ENCODE measurements at regions not wholly inside any gene's neighbourhood (a gene's known extent, or its start where the extent isn't known, plus 50 kb on each side); places are given as distances from the start of the nearest gene placed in this dataset.

- H3K36me3 ChIP-seq (ENCODE audit: insufficient read depth, low read length) = no peaks in the 10 kb centered on the region
- H3K4me1 ChIP-seq (ENCODE audit: insufficient read depth, low read length) = no peaks in the 10 kb centered on the region
- H3K4me2 ChIP-seq (ENCODE audit: insufficient read depth, low read length) = no peak overlapping the region
- no peak for TF ChIP-seq EZH2 (IDR thresholded peaks at IDR 0.05; ENCODE audit: borderline replicate concordance, low read depth, low read length, severe bottlenecking)
- H2AFZ ChIP-seq (ENCODE audit: low read depth, low read length) = no peak overlapping the region
- no peak overlapping the region for H3K9ac ChIP-seq (ENCODE audit: low read depth, low read length)
- H4K20me1 ChIP-seq (ENCODE audit: insufficient read depth, low read length) = no peaks in the 10 kb centered on the region
- no peak for DNase-seq
- no peak for ATAC-seq (ENCODE audit: insufficient read depth, low read depth)
- no peaks in the 10 kb centered on the region for H3K79me2 ChIP-seq (ENCODE audit: insufficient read depth, low read length)
- H3K27me3 ChIP-seq (ENCODE audit: insufficient read depth, low read length, poor library complexity) = peaks cover 11% of the 10 kb centered on the region
- no peak overlapping the region for H3K27ac ChIP-seq (ENCODE audit: low read length)
- H3K4me3 ChIP-seq (ENCODE audit: low read depth in 1 of 2, low read length in 2 of 2) = no peak overlapping the region
- H3K9me3 ChIP-seq (ENCODE audit: insufficient read depth, low read length, severe bottlenecking) = no peaks in the 10 kb centered on the region
Measured at GRCh38 chr16:9650284-9650683, 531.9 kb downstream of the GRIN2A start.

GRCh38 chr16:9655051-9655450 is 527.2 kb downstream of the GRIN2A start:
- no peak overlapping the region for H3K9ac ChIP-seq (ENCODE audit: low read depth, low read length)
- H3K79me2 ChIP-seq (ENCODE audit: insufficient read depth, low read length) = no peaks in the 10 kb centered on the region
- ATAC-seq (ENCODE audit: insufficient read depth, low read depth) (no peak), DNase-seq (no peak)
- H3K9me3 ChIP-seq (ENCODE audit: insufficient read depth, low read length, severe bottlenecking) = no peaks in the 10 kb centered on the region
- peaks cover 17% of the 10 kb centered on the region for H3K27me3 ChIP-seq (ENCODE audit: insufficient read depth, low read length, poor library complexity)
- H2AFZ ChIP-seq (ENCODE audit: low read depth, low read length) = no peak overlapping the region
- H3K4me1 ChIP-seq (ENCODE audit: insufficient read depth, low read length) = no peaks in the 10 kb centered on the region
- TF ChIP-seq EZH2 (IDR thresholded peaks at IDR 0.05; ENCODE audit: borderline replicate concordance, low read depth, low read length, severe bottlenecking) (no peak), CTCF (IDR thresholded peaks at IDR 0.05; ENCODE audit: borderline replicate concordance, extremely low read depth, low read length, poor library complexity, severe bottlenecking) (no peak)
- no peak overlapping the region for H3K4me2 ChIP-seq (ENCODE audit: insufficient read depth, low read length)
- H4K20me1 ChIP-seq (ENCODE audit: insufficient read depth, low read length) = no peaks in the 10 kb centered on the region
- no peaks in the 10 kb centered on the region for H3K36me3 ChIP-seq (ENCODE audit: insufficient read depth, low read length)
- no peak overlapping the region for H3K4me3 ChIP-seq (ENCODE audit: low read depth in 1 of 2, low read length in 2 of 2)
- H3K27ac ChIP-seq (ENCODE audit: low read length) = no peak overlapping the region

- TF ChIP-seq EZH2 (IDR thresholded peaks at IDR 0.05; ENCODE audit: borderline replicate concordance, low read depth, low read length, severe bottlenecking) (no peak), CTCF (IDR thresholded peaks at IDR 0.05; ENCODE audit: borderline replicate concordance, extremely low read depth, low read length, poor library complexity, severe bottlenecking) (no peak)
- H4K20me1 ChIP-seq (ENCODE audit: insufficient read depth, low read length) = no peaks in the 10 kb centered on the region
- no peaks in the 10 kb centered on the region for H3K79me2 ChIP-seq (ENCODE audit: insufficient read depth, low read length)
- H3K4me2 ChIP-seq (ENCODE audit: insufficient read depth, low read length) = no peak overlapping the region
- no peak overlapping the region for H2AFZ ChIP-seq (ENCODE audit: low read depth, low read length)
- DNase-seq (no peak), ATAC-seq (ENCODE audit: insufficient read depth, low read depth) (no peak)
- no peaks in the 10 kb centered on the region for H3K4me1 ChIP-seq (ENCODE audit: insufficient read depth, low read length)
- peaks cover 17% of the 10 kb centered on the region for H3K27me3 ChIP-seq (ENCODE audit: insufficient read depth, low read length, poor library complexity)
- H3K4me3 ChIP-seq (ENCODE audit: low read depth in 1 of 2, low read length in 2 of 2) = no peak overlapping the region
- H3K36me3 ChIP-seq (ENCODE audit: insufficient read depth, low read length) = no peaks in the 10 kb centered on the region
- no peaks in the 10 kb centered on the region for H3K9me3 ChIP-seq (ENCODE audit: insufficient read depth, low read length, severe bottlenecking)
- H3K27ac ChIP-seq (ENCODE audit: low read length) = no peak overlapping the region
- H3K9ac ChIP-seq (ENCODE audit: low read depth, low read length) = no peak overlapping the region
Measured at GRCh38 chr16:9657641-9658040, 524.6 kb downstream of the GRIN2A start.

GRCh38 chr16:9658164-9658563 is 524.1 kb downstream of the GRIN2A start:
- H3K9ac ChIP-seq (ENCODE audit: low read depth, low read length) = no peak overlapping the region
- ATAC-seq (ENCODE audit: insufficient read depth, low read depth) = no peak
- TF ChIP-seq EZH2 (IDR thresholded peaks at IDR 0.05; ENCODE audit: borderline replicate concordance, low read depth, low read length, severe bottlenecking) (no peak), CTCF (IDR thresholded peaks at IDR 0.05; ENCODE audit: borderline replicate concordance, extremely low read depth, low read length, poor library complexity, severe bottlenecking) (no peak)

More at GRCh38 chr16:9658164-9658563, 524.1 kb downstream of the GRIN2A start:
- no peaks in the 10 kb centered on the region for H3K9me3 ChIP-seq (ENCODE audit: insufficient read depth, low read length, severe bottlenecking)
- no peak overlapping the region for H2AFZ ChIP-seq (ENCODE audit: low read depth, low read length)
- no peaks in the 10 kb centered on the region for H4K20me1 ChIP-seq (ENCODE audit: insufficient read depth, low read length)
- no peak for DNase-seq
- H3K4me3 ChIP-seq (ENCODE audit: low read depth in 1 of 2, low read length in 2 of 2) = no peak overlapping the region
- H3K36me3 ChIP-seq (ENCODE audit: insufficient read depth, low read length) = no peaks in the 10 kb centered on the region
- H3K4me2 ChIP-seq (ENCODE audit: insufficient read depth, low read length) = no peak overlapping the region
- no peaks in the 10 kb centered on the region for H3K79me2 ChIP-seq (ENCODE audit: insufficient read depth, low read length)
- H3K27me3 ChIP-seq (ENCODE audit: insufficient read depth, low read length, poor library complexity) = peaks cover 13% of the 10 kb centered on the region
- H3K4me1 ChIP-seq (ENCODE audit: insufficient read depth, low read length) = no peaks in the 10 kb centered on the region
- H3K27ac ChIP-seq (ENCODE audit: low read length) = no peak overlapping the region

Measured in DND-41 (cell line).